Osteoblast (primary cell): ENCODE measurements at regions not wholly inside any gene's neighbourhood (a gene's known extent, or its start where the extent isn't known, plus 50 kb on each side); places are given as distances from the start of the nearest gene placed in this dataset.

Source experiments
- DNase-seq: peaks from one replicate; pipeline ENCODE4 v3.0.0; 2011; ENCODE audit warnings: low spot score, mixed read lengths; ENCODE audit not compliant: insufficient read length; ENCODE audit errors: missing footprints
- H2AFZ ChIP-seq: 2 replicates; pipeline ENCODE4 v1.6.0; 2011; ENCODE audit warnings: mild to moderate bottlenecking, low read length
- H3K27ac ChIP-seq: 2 replicates; pipeline ENCODE4 v1.5.1; 2011; ENCODE audit warnings: mild to moderate bottlenecking, low read depth, low read length, moderate library complexity
- H3K27me3 ChIP-seq: 2 replicates; pipeline ENCODE4 v1.6.0; 2012; ENCODE audit warnings: mild to moderate bottlenecking, control low read depth, inconsistent platforms, low read length, moderate library complexity; ENCODE audit not compliant: insufficient read depth
- H3K36me3 ChIP-seq: 2 replicates; pipeline ENCODE4 v1.5.1; 2011; ENCODE audit warnings: mild to moderate bottlenecking, low read length, control low read depth, moderate library complexity; ENCODE audit not compliant: insufficient read depth
- H3K4me1 ChIP-seq: 2 replicates; pipeline ENCODE4 v1.5.1; 2011; ENCODE audit warnings: mild to moderate bottlenecking, low read length, control low read depth, moderate library complexity; ENCODE audit not compliant: insufficient read depth
- H3K4me2 ChIP-seq: 2 replicates; pipeline ENCODE4 v1.6.0; 2011; ENCODE audit warnings: mild to moderate bottlenecking, low read length; ENCODE audit not compliant: insufficient read depth
- H3K4me3 ChIP-seq: fragments of 200-600 bp; sonication (generic); 3 replicates; pipeline ENCODE4 v1.5.1; 2012; ENCODE audit warnings: mild to moderate bottlenecking, low read length, inconsistent platforms; ENCODE audit not compliant: insufficient read depth
- H3K79me2 ChIP-seq: 2 replicates; pipeline ENCODE4 v1.6.0; 2012; ENCODE audit warnings: mild to moderate bottlenecking, low read length, control low read depth, inconsistent platforms; ENCODE audit not compliant: insufficient read depth
- H3K9me3 ChIP-seq: 2 replicates; pipeline ENCODE4 v1.5.1; 2011; ENCODE audit warnings: low read depth, low read length, control low read depth
- H4K20me1 ChIP-seq: 2 replicates; pipeline ENCODE4 v1.6.0; 2012; ENCODE audit warnings: mild to moderate bottlenecking, low read length, control low read depth; ENCODE audit not compliant: insufficient read depth
- CTCF ChIP-seq: IDR thresholded peaks from 2 replicates; pipeline ENCODE4 v1.5.1; 2011; ENCODE audit warnings: mild to moderate bottlenecking, low read depth, low read length, moderate library complexity; ENCODE audit errors: extremely low read depth

GRCh38 chr17:59511726-59512125 is 53.7 kb upstream of the DHX40 start:
- no peaks in the 10 kb centered on the region for H3K27me3 ChIP-seq
- no peaks in the 10 kb centered on the region for H3K36me3 ChIP-seq
- no peak overlapping the region for H3K4me3 ChIP-seq
- no peak overlapping the region for H2AFZ ChIP-seq
- H3K9me3 ChIP-seq = no peaks in the 10 kb centered on the region
- TF ChIP-seq CTCF = no peak
- H3K27ac ChIP-seq = no peak overlapping the region
- H3K4me2 ChIP-seq = no peak overlapping the region
- no peak for DNase-seq
- no peaks in the 10 kb centered on the region for H3K79me2 ChIP-seq
- no peaks in the 10 kb centered on the region for H4K20me1 ChIP-seq
- H3K4me1 ChIP-seq = no peaks in the 10 kb centered on the region

GRCh38 chr17:59512844-59513385 is 52.5 kb upstream of the DHX40 start:
- no peaks in the 10 kb centered on the region for H3K36me3 ChIP-seq
- no peak for DNase-seq
- H4K20me1 ChIP-seq = no peaks in the 10 kb centered on the region
- H3K4me2 ChIP-seq = no peak overlapping the region
- no peaks in the 10 kb centered on the region for H3K79me2 ChIP-seq
- H3K4me1 ChIP-seq = no peaks in the 10 kb centered on the region
- TF ChIP-seq CTCF = no peak
- no peak overlapping the region for H3K27ac ChIP-seq
- no peaks in the 10 kb centered on the region for H3K27me3 ChIP-seq
- H3K4me3 ChIP-seq = no peak overlapping the region
- no peak overlapping the region for H2AFZ ChIP-seq
- H3K9me3 ChIP-seq = no peaks in the 10 kb centered on the region

GRCh38 chr17:59513934-59514841 is 51.2 kb upstream of the DHX40 start:
- Histone ChIP-seq H3K4me1 (no peaks in the 10 kb centered on the region), H3K27ac (no peak overlapping the region), H3K9me3 (no peaks in the 10 kb centered on the region), H4K20me1 (no peaks in the 10 kb centered on the region), H3K27me3 (no peaks in the 10 kb centered on the region), H3K36me3 (no peaks in the 10 kb centered on the region), H3K4me2 (no peak overlapping the region), H3K4me3 (no peak overlapping the region), H3K79me2 (no peaks in the 10 kb centered on the region), H2AFZ (no peak overlapping the region)
- TF ChIP-seq CTCF = no peak
- DNase-seq = peak; percentile 10
